ENCODE measurements at regions not wholly inside any gene's neighbourhood (a gene's known extent, or its start where the extent isn't known, plus 50 kb on each side); places are given as distances from the start of the nearest gene placed in this dataset.
A peak's percentile ranks its signal among the peaks of the same experiment; 100 is the strongest.

GRCh38 chr6:26258212-26258977, 106.6 kb upstream of the BTN3A2 start:
- TF ChIP-seq, protein P1, sequence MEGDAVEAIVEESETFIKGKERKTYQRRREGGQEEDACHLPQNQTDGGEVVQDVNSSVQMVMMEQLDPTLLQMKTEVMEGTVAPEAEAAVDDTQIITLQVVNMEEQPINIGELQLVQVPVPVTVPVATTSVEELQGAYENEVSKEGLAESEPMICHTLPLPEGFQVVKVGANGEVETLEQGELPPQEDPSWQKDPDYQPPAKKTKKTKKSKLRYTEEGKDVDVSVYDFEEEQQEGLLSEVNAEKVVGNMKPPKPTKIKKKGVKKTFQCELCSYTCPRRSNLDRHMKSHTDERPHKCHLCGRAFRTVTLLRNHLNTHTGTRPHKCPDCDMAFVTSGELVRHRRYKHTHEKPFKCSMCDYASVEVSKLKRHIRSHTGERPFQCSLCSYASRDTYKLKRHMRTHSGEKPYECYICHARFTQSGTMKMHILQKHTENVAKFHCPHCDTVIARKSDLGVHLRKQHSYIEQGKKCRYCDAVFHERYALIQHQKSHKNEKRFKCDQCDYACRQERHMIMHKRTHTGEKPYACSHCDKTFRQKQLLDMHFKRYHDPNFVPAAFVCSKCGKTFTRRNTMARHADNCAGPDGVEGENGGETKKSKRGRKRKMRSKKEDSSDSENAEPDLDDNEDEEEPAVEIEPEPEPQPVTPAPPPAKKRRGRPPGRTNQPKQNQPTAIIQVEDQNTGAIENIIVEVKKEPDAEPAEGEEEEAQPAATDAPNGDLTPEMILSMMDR (IDR thresholded peaks at IDR 0.05; ENCODE audit: low read depth, low read length, missing control alignments), result peak; percentile 42
- in situ Hi-C loops (cut with HindIII; ENCODE audit: low pct_ligation_motif_present, low sequenced_read_pairs), result no loop called here
- DNase-seq, result no peak
- Histone ChIP-seq H3K27me3 (replicated peaks) (no peaks in the 10 kb centered on the region), H3K4me3 (ENCODE audit: low read depth, low read length) (no peak overlapping the region), H3K27ac (no peak overlapping the region), H3K36me3 (replicated peaks) (no peaks in the 10 kb centered on the region)

- in situ Hi-C loops (cut with HindIII; ENCODE audit: low pct_ligation_motif_present, low sequenced_read_pairs), result no loop called here
- H3K27me3 ChIP-seq (replicated peaks), result no peaks in the 10 kb centered on the region
- TF ChIP-seq, protein P1 (IDR thresholded peaks at IDR 0.05; ENCODE audit: low read depth, low read length, missing control alignments), result no peak
- H3K27ac ChIP-seq, result no peak overlapping the region
- no peaks in the 10 kb centered on the region for H3K36me3 ChIP-seq (replicated peaks)
- DNase-seq, result no peak
- no peak overlapping the region for H3K4me3 ChIP-seq (ENCODE audit: low read depth, low read length)
Observed at GRCh38 chr6:26260110-26260637, 104.8 kb upstream of the BTN3A2 start.

DNA sequence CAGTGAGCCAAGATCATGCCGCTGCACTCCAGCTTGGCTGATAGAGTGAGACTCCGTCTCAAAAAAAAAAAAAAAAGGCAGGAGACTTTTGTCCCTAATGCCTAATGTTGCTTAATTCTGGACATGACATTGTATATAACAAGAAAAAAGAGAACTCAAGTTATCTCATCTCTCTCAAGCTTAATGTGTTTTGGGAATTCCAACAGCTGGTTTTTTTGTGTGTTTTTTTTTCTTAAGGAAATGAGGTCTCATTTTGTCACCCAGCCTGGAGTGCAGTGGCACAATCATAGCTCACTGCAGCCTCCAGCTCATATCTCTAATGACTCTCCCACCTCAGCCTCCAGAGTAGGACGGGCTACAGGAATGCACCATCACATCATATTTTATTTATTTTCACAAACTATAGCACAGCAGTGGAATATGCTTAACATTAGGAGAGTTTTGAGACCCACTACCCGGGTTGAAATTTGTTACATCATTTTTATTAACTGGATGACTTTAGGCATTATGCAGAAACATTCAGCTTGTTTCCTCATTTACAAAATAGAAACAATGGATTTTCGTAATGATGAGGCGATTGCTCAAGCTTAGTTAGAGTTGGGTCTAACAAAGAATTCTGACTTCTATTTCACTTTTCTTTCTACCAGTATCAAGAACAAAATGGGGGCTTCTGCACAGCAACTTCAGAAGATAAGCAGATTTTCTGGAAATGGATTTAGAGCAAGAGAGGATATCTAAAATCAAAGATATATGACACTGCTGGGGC, 104.1 kb upstream of the BTN3A2 start:
- in situ Hi-C loops (cut with HindIII; ENCODE audit: low pct_ligation_motif_present, low sequenced_read_pairs), result no loop called here
- TF ChIP-seq, protein P1 (IDR thresholded peaks at IDR 0.05; ENCODE audit: low read depth, low read length, missing control alignments), result no peak
- Histone ChIP-seq H3K27ac (no peak overlapping the region), H3K27me3 (replicated peaks) (no peaks in the 10 kb centered on the region), H3K36me3 (replicated peaks) (no peaks in the 10 kb centered on the region), H3K4me3 (ENCODE audit: low read depth, low read length) (no peak overlapping the region)
- DNase-seq, result no peak

- no peaks in the 10 kb centered on the region for H3K36me3 ChIP-seq (replicated peaks)
- H3K27ac ChIP-seq, result no peak overlapping the region
- H3K4me3 ChIP-seq (ENCODE audit: low read depth, low read length), result no peak overlapping the region
- in situ Hi-C loops (cut with HindIII; ENCODE audit: low pct_ligation_motif_present, low sequenced_read_pairs), result no loop called here
- no peak for DNase-seq
- no peaks in the 10 kb centered on the region for H3K27me3 ChIP-seq (replicated peaks)
- TF ChIP-seq, protein P1 (IDR thresholded peaks at IDR 0.05; ENCODE audit: low read depth, low read length, missing control alignments), result no peak
Observed at GRCh38 chr6:26264547-26264946, 100.5 kb upstream of the BTN3A2 start.

DNA sequence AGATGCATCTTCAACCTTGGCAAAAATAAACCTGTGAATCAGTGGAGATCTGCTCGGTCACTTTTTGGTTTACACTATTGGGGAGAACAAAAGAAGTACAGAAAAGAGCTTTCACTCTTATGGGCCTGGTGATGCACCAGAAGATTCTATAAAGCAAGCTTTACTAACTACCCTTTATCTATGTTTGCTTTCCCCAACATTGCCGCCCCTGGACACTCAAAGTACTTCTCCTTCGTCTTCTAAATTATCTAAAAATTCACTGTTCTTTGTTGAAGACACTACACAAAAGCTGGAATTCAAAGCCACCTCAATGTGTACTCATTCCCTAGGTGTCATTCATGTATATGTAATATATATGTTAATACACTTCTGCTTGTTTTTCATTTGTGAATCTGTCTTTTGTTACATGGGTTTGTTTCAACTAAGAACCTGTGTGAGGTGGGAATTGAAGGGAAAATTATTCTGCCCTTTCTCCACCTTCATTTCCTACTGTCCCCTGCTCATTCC, 97.9 kb upstream of the BTN3A2 start:
- TF ChIP-seq, protein P1 (IDR thresholded peaks at IDR 0.05; ENCODE audit: low read depth, low read length, missing control alignments), result no peak
- no peak overlapping the region for H3K27ac ChIP-seq

More for the DNA sequence above, 97.9 kb upstream of the BTN3A2 start:
- Histone ChIP-seq H3K36me3 (replicated peaks) (no peaks in the 10 kb centered on the region), H3K27me3 (replicated peaks) (no peaks in the 10 kb centered on the region), H3K4me3 (ENCODE audit: low read depth, low read length) (no peak overlapping the region)
- in situ Hi-C loops (cut with HindIII; ENCODE audit: low pct_ligation_motif_present, low sequenced_read_pairs), result no loop called here
- no peak for DNase-seq
